ENCODE measurements at regions not wholly inside any gene's neighbourhood (a gene's known extent, or its start where the extent isn't known, plus 50 kb on each side); places are given as distances from the start of the nearest gene placed in this dataset.

GRCh38 chr10:110358278-110358677 lies 53.6 kb upstream of the SMNDC1 start:
- Histone ChIP-seq H3K27ac (no peak overlapping the region), H3K27me3 (ENCODE audit: insufficient read depth, low read depth, severe bottlenecking) (no peaks in the 10 kb centered on the region), H3K4me3 (ENCODE audit: low read depth, low read length) (no peak overlapping the region), H3K9me3 (ENCODE audit: severe bottlenecking) (no peaks in the 10 kb centered on the region), H3K36me3 (no peaks in the 10 kb centered on the region)
- no peak for TF ChIP-seq CTCF (IDR thresholded peaks at IDR 0.05; ENCODE audit: low read depth, low read length)
- no peak for DNase-seq

- H3K27ac ChIP-seq = no peak overlapping the region
Observed at GRCh38 chr10:110358869-110359629, 54.3 kb upstream of the SMNDC1 start.

GRCh38 chr10:110360857-110361474 lies 56.2 kb upstream of the SMNDC1 start:
- H3K27me3 ChIP-seq (ENCODE audit: insufficient read depth, low read depth, severe bottlenecking) = no peaks in the 10 kb centered on the region
- no peaks in the 10 kb centered on the region for H3K9me3 ChIP-seq (ENCODE audit: severe bottlenecking)
- no peak overlapping the region for H3K4me3 ChIP-seq (ENCODE audit: low read depth, low read length)
- H3K36me3 ChIP-seq = no peaks in the 10 kb centered on the region
- no peak overlapping the region for H3K27ac ChIP-seq
- TF ChIP-seq CTCF (IDR thresholded peaks at IDR 0.05; ENCODE audit: low read depth, low read length) = no peak
- no peak for DNase-seq

More at GRCh38 chr10:110358869-110359629, 54.3 kb upstream of the SMNDC1 start:
- Histone ChIP-seq H3K4me3 (ENCODE audit: low read depth, low read length) (no peak overlapping the region), H3K36me3 (no peaks in the 10 kb centered on the region), H3K27me3 (ENCODE audit: insufficient read depth, low read depth, severe bottlenecking) (no peaks in the 10 kb centered on the region), H3K9me3 (ENCODE audit: severe bottlenecking) (no peaks in the 10 kb centered on the region)
- no peak for TF ChIP-seq CTCF (IDR thresholded peaks at IDR 0.05; ENCODE audit: low read depth, low read length)
- no peak for DNase-seq

GRCh38 chr10:110361800-110362456 lies 57.2 kb upstream of the SMNDC1 start:
- H3K9me3 ChIP-seq (ENCODE audit: severe bottlenecking) = no peaks in the 10 kb centered on the region
- no peak for TF ChIP-seq CTCF (IDR thresholded peaks at IDR 0.05; ENCODE audit: low read depth, low read length)
- H3K36me3 ChIP-seq = no peaks in the 10 kb centered on the region
- no peak overlapping the region for H3K27ac ChIP-seq
- no peak overlapping the region for H3K4me3 ChIP-seq (ENCODE audit: low read depth, low read length)
- DNase-seq = no peak
- H3K27me3 ChIP-seq (ENCODE audit: insufficient read depth, low read depth, severe bottlenecking) = no peaks in the 10 kb centered on the region

DNA sequence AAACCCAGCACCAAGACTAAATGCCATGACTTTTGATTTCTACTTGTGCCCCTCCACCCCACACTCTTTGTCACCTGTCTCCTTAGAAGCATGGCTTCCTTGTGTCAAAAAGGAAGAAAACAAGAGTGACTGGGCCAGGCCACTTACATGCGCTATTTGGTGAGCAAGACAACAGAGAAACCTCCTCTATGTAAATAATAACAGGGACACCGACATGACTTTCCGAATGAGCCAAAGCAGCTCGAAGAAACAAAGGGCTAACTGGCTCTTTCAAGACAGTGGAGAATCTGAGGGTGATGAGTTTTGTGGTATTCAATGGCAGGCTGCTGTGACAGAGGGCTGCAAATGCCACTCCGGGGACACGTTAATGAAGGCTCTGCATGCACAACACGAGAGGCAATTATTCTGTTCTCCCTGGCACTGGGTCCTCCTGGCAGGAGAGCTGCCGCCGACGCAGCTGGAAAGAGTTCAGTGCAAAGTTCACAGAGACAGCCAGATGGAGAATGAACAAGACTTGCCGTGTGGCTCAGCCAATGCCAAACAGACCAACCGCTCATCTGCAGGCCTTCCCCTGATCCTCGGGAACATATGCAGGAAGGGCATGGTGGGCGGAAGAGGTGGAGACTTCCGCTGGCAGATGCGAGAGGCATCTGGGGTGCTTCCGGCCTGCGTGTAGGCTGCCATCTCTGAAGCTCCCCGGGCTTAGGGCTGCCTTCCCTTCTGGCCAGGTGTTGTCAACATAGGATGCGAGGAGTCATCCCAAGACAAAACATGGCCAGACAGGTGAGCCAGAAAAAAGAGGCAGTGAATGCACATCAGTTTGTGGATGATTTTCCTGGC lies 59.1 kb upstream of the SMNDC1 start:
- H3K27ac ChIP-seq = no peak overlapping the region
- TF ChIP-seq CTCF (IDR thresholded peaks at IDR 0.05; ENCODE audit: low read depth, low read length) = no peak
- no peaks in the 10 kb centered on the region for H3K36me3 ChIP-seq

More for the DNA sequence above, 59.1 kb upstream of the SMNDC1 start:
- DNase-seq = no peak
- Histone ChIP-seq H3K9me3 (ENCODE audit: severe bottlenecking) (no peaks in the 10 kb centered on the region), H3K4me3 (ENCODE audit: low read depth, low read length) (no peak overlapping the region), H3K27me3 (ENCODE audit: insufficient read depth, low read depth, severe bottlenecking) (no peaks in the 10 kb centered on the region)

Measured in WERI-Rb-1 (cell line).